ENCODE measurements at regions not wholly inside any gene's neighbourhood (a gene's known extent, or its start where the extent isn't known, plus 50 kb on each side); places are given as distances from the start of the nearest gene placed in this dataset.

DNA sequence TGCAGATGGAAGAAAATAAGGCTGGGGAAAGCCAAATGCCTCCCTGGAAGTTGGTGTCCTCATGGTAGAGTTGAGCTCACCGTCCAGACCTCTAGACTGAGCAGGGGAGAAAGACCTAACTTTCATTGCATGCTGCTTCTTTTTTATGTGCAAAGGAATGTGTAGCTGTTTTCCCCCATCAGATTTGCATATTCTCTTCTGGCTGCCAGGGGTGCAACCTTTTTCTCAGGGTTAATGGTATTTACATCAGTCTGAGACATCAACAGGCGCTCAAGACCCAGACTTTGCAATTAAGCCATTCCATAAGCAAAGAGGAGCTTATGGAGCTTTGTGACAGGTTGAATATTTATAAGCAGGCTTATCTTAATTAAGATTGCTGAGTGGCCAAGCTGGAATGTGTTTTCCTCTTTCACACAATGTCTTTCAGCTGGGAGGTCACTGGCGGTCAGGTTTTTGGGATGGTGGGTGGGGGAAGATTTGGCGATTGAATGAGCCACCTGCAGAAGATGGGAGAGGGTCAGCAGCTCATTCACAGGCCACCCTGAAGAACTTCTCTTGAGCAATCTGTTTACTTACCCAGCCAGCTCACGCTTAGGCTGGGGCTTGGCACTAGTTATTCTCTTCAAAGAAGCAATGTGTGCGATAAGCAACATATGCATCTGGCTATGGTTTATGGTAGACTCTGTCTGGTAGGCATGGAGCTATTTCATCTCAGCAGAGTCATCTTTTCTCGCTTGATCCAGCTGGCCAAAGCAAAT lies 88.6 kb downstream of the SCP2D1 start:
- Histone ChIP-seq H3K18ac (ENCODE audit: extremely low read depth, low read length) (no peak overlapping the region), H3K79me1 (ENCODE audit: low read depth, low read length) (no peaks in the 10 kb centered on the region), H4K5ac (ENCODE audit: insufficient read length, low read depth, low read length) (no peak overlapping the region), H2BK12ac (ENCODE audit: low read depth, low read length) (no peak overlapping the region), H3K27me3 (replicated peaks in 1 of 4; ENCODE audit: control insufficient read depth in 3 of 4, extremely low read depth in 1 of 4, insufficient read depth in 3 of 4, low read length in 3 of 4) (no peaks in the 10 kb centered on the region), H3K4ac (replicated peaks; ENCODE audit: insufficient read length, low read depth, low read length) (no peak overlapping the region), H3K36me3 (ENCODE audit: control insufficient read depth in 2 of 4, insufficient read depth in 4 of 4, low read length in 3 of 4) (no peaks in the 10 kb centered on the region), H3K4me1 (replicated peaks in 1 of 4; ENCODE audit: control insufficient read depth in 3 of 4, insufficient read depth in 4 of 4, low read length in 3 of 4) (no peaks in the 10 kb centered on the region), H2BK20ac (ENCODE audit: low read length) (no peak overlapping the region), H3K56ac (replicated peaks; ENCODE audit: insufficient read length, low read depth, low read length) (no peak overlapping the region), H3K9ac (replicated peaks in 1 of 4; ENCODE audit: extremely low read depth in 1 of 4, low read depth in 3 of 4, low read length in 3 of 4) (no peak overlapping the region), H3K9me3 (ENCODE audit: insufficient read depth in 2 of 2, low read depth in 1 of 2, low read length in 1 of 2) (no peaks in the 10 kb centered on the region), H2BK120ac (replicated peaks; ENCODE audit: low read depth, low read length) (no peak overlapping the region), H3K27ac (ENCODE audit: low read depth, low read length) (no peak overlapping the region), H3K4me3 (ENCODE audit: extremely low read depth in 1 of 4, insufficient read depth in 2 of 4, low read depth in 3 of 4, low read length in 4 of 4) (no peak overlapping the region), H3K23me2 (ENCODE audit: low read depth, low read length) (0 out of 2 replicates have a peak, but pooled peaks cover 2% of the 10 kb centered on the region), H3K79me2 (ENCODE audit: control insufficient read depth in 1 of 2, insufficient read depth in 2 of 2, low read length in 2 of 2) (no peaks in the 10 kb centered on the region), H2AFZ (ENCODE audit: low read length) (no peak overlapping the region), H4K91ac (replicated peaks; ENCODE audit: insufficient read length, low read length) (no peak overlapping the region), H2AK5ac (ENCODE audit: low read depth, low read length) (no peak overlapping the region), H2BK15ac (ENCODE audit: low read length) (no peak overlapping the region), H4K20me1 (replicated peaks in 1 of 2; ENCODE audit: control insufficient read depth in 1 of 2, insufficient read depth in 2 of 2, low read length in 2 of 2) (no peaks in the 10 kb centered on the region), H3K23ac (ENCODE audit: insufficient read length) (no peak overlapping the region), H2BK5ac (ENCODE audit: low read depth, low read length) (no peak overlapping the region), H3K14ac (ENCODE audit: insufficient read length) (no peak overlapping the region), H4K8ac (ENCODE audit: extremely low read depth, insufficient read depth, low read length) (no peak overlapping the region), H3K4me2 (ENCODE audit: insufficient read depth in 1 of 2, low read depth in 2 of 2, low read length in 2 of 2) (no peak overlapping the region)
- ChIA-PET POLR2A (ENCODE audit: partially characterized antibody) (interaction anchor here (0.7 kb wide), 1 partner anchor 266 kb away, joined by 4 read pairs; no protein-coding TSS in a partner anchor), CTCF (ENCODE audit: partially characterized antibody) (interaction anchor here (0.8 to 4.1 kb wide), 11 partner anchors 8 to 761 kb away, joined by 3 to 37 read pairs (median 3); no protein-coding TSS in a partner anchor)
- WGBS, 2 experiments (ENCODE audit: extremely low coverage in 1 of 2, insufficient coverage in 1 of 2, insufficient read length in 1 of 2, insufficient replicate concordance in 2 of 2, low coverage in 1 of 2, low lambda C conversion rate in 2 of 2, missing lambda C conversion rate in 1 of 2), result 87% methylated on average over 7 of the region's 7 CpGs; no CpG with 5 or more reads in 1 of the 2 experiments
- no peak for DNase-seq (ENCODE audit: low read depth in 1 of 2, low spot score in 2 of 2)
- FAIRE-seq, result no peak
- TF ChIP-seq POLR2A (IDR thresholded peaks at IDR 0.05; ENCODE audit: control extremely low read depth in 1 of 2, low read depth in 2 of 2, low read length in 2 of 2) (no peak), TAF7 (optimal IDR thresholded peaks at IDR 0.05; ENCODE audit: borderline replicate concordance, low read depth, low read length) (no peak), RAD21 (IDR thresholded peaks at IDR 0.05 in 1 of 2, conservative IDR thresholded peaks at IDR 0.05 in 1 of 2; ENCODE audit: low read depth in 2 of 2, low read length in 2 of 2) (no peak), YY1 (IDR thresholded peaks at IDR 0.05; ENCODE audit: low read depth, low read length) (no peak), ZNF274 (IDR thresholded peaks at IDR 0.05; ENCODE audit: borderline replicate concordance, extremely low read depth, low read length) (no peak), SAP30 (IDR thresholded peaks at IDR 0.05; ENCODE audit: insufficient read depth, insufficient replicate concordance, low read length) (no peak), NRF1 (IDR thresholded peaks at IDR 0.05; ENCODE audit: low read depth, low read length) (no peak), BRCA1 (IDR thresholded peaks at IDR 0.05; ENCODE audit: low read depth, low read length) (no peak), JUND (IDR thresholded peaks at IDR 0.05; ENCODE audit: low read length) (no peak), CBX5 (IDR thresholded peaks at IDR 0.05; ENCODE audit: low read depth, low read length) (no peak), CBX8 (IDR thresholded peaks at IDR 0.05; ENCODE audit: borderline replicate concordance, low read depth, low read length) (no peak), SP4 (IDR thresholded peaks at IDR 0.05; ENCODE audit: low read length) (no peak)

Data from H1 (cell line).